Neuron (in vitro differentiated cells): ENCODE measurements at regions not wholly inside any gene's neighbourhood (a gene's known extent, or its start where the extent isn't known, plus 50 kb on each side); places are given as distances from the start of the nearest gene placed in this dataset.
"Not testable (repeated sequence)": the region's sequence is repeated elsewhere in the genome, so short reads cannot be mapped to it uniquely, and the experiment has no call there.

Experiments used
- H2AFZ ChIP-seq: one replicate; pipeline ENCODE4 v1.6.1; 2013; ENCODE audit warnings: low read depth, mild to moderate bottlenecking, inconsistent platforms, low read length, moderate library complexity
- H3K27me3 ChIP-seq: one replicate; pipeline ENCODE4 v1.6.1; 2013; ENCODE audit warnings: low read length; ENCODE audit not compliant: insufficient read depth
- H3K36me3 ChIP-seq: one replicate; pipeline ENCODE4 v1.6.1; 2013; ENCODE audit warnings: low read length; ENCODE audit not compliant: insufficient read depth
- H3K4me1 ChIP-seq: one replicate; pipeline ENCODE4 v1.6.1; 2013; ENCODE audit warnings: low read length; ENCODE audit not compliant: insufficient read depth
- H3K4me3 ChIP-seq: 2 replicates; pipeline ENCODE4 v1.5.1; 2013; ENCODE audit warnings: mild to moderate bottlenecking, low read length, moderate library complexity
- H3K9me3 ChIP-seq: one replicate; pipeline ENCODE4 v1.6.1; 2013; ENCODE audit warnings: low read length

GRCh38 chr7:138196971-138197896 lies 121.0 kb downstream of the AKR1D1 start:
- H3K27me3 ChIP-seq = no peaks in the 10 kb centered on the region
- H3K36me3 ChIP-seq = no peaks in the 10 kb centered on the region
- no peaks in the 10 kb centered on the region for H3K4me1 ChIP-seq
- no peak overlapping the region for H2AFZ ChIP-seq
- no peak overlapping the region for H3K4me3 ChIP-seq
- no peaks in the 10 kb centered on the region for H3K9me3 ChIP-seq

GRCh38 chr7:138204285-138204981 lies 128.2 kb downstream of the AKR1D1 start:
- Histone ChIP-seq H3K36me3 (no peaks in the 10 kb centered on the region), H2AFZ (no peak overlapping the region), H3K4me1 (peaks cover 13% of the 10 kb centered on the region), H3K9me3 (no peaks in the 10 kb centered on the region), H3K27me3 (no peaks in the 10 kb centered on the region), H3K4me3 (no peak overlapping the region)

- Histone ChIP-seq H3K9me3 (peaks cover 2% of the 10 kb centered on the region), H3K4me1 (peaks cover 13% of the 10 kb centered on the region), H3K27me3 (no peaks in the 10 kb centered on the region), H2AFZ (no peak overlapping the region), H3K36me3 (no peaks in the 10 kb centered on the region), H3K4me3 (no peak overlapping the region)
These were observed 128.7 kb downstream of the AKR1D1 start for GRCh38 chr7:138204982-138205298.

GRCh38 chr7:138205614-138206150 lies 129.4 kb downstream of the AKR1D1 start:
- Histone ChIP-seq H3K27me3 (no peaks in the 10 kb centered on the region), H3K4me1 (peaks cover 13% of the 10 kb centered on the region), H3K4me3 (no peak overlapping the region), H3K9me3 (peaks cover 3% of the 10 kb centered on the region), H2AFZ (no peak overlapping the region), H3K36me3 (no peaks in the 10 kb centered on the region)

- Histone ChIP-seq H2AFZ (no peak overlapping the region), H3K4me1 (peaks cover 13% of the 10 kb centered on the region), H3K27me3 (no peaks in the 10 kb centered on the region)
These were observed 131.3 kb downstream of the AKR1D1 start for GRCh38 chr7:138207555-138207971.

GRCh38 chr7:138208142-138208570 lies 131.9 kb downstream of the AKR1D1 start:
- Histone ChIP-seq H3K4me1 (peaks cover 13% of the 10 kb centered on the region), H3K27me3 (no peaks in the 10 kb centered on the region), H3K36me3 (no peaks in the 10 kb centered on the region), H3K4me3 (no peak overlapping the region), H3K9me3 (peaks cover 3% of the 10 kb centered on the region), H2AFZ (no peak overlapping the region)

More at GRCh38 chr7:138207555-138207971, 131.3 kb downstream of the AKR1D1 start:
- Histone ChIP-seq H3K4me3 (no peak overlapping the region), H3K36me3 (no peaks in the 10 kb centered on the region), H3K9me3 (peaks cover 3% of the 10 kb centered on the region)

GRCh38 chr7:138208864-138209263 lies 132.6 kb downstream of the AKR1D1 start:
- Histone ChIP-seq H3K36me3 (no peaks in the 10 kb centered on the region), H3K9me3 (peaks cover 3% of the 10 kb centered on the region), H3K4me1 (peaks cover 13% of the 10 kb centered on the region), H3K27me3 (no peaks in the 10 kb centered on the region), H3K4me3 (no peak overlapping the region), H2AFZ (no peak overlapping the region)

- Histone ChIP-seq H3K36me3 (no peaks in the 10 kb centered on the region), H3K27me3 (no peaks in the 10 kb centered on the region), H3K4me3 (no peak overlapping the region), H2AFZ (no peak overlapping the region), H3K4me1 (peaks cover 4% of the 10 kb centered on the region), H3K9me3 (peaks cover 5% of the 10 kb centered on the region)
These were observed 136.1 kb downstream of the AKR1D1 start for GRCh38 chr7:138212314-138212713.

GRCh38 chr7:138214926-138215325 lies 138.7 kb downstream of the AKR1D1 start:
- H3K4me1 ChIP-seq = no peaks in the 10 kb centered on the region
- H3K4me3 ChIP-seq = no peak overlapping the region
- no peaks in the 10 kb centered on the region for H3K36me3 ChIP-seq
- H2AFZ ChIP-seq = no peak overlapping the region
- no peaks in the 10 kb centered on the region for H3K27me3 ChIP-seq
- peaks cover 9% of the 10 kb centered on the region for H3K9me3 ChIP-seq

GRCh38 chr7:138220321-138220720 lies 144.1 kb downstream of the AKR1D1 start:
- H3K4me1 ChIP-seq, H3K27me3 ChIP-seq, H2AFZ ChIP-seq, H3K36me3 ChIP-seq, H3K4me3 ChIP-seq: not testable (repeated sequence)
- peaks cover 17% of the 10 kb centered on the region for H3K9me3 ChIP-seq

- H3K36me3 ChIP-seq, H3K27me3 ChIP-seq, H2AFZ ChIP-seq, H3K4me3 ChIP-seq, H3K4me1 ChIP-seq: not testable (repeated sequence)
- H3K9me3 ChIP-seq = peaks cover 17% of the 10 kb centered on the region
These were observed 145.1 kb downstream of the AKR1D1 start for GRCh38 chr7:138221388-138221787.

- peaks cover 14% of the 10 kb centered on the region for H3K9me3 ChIP-seq
- no peaks in the 10 kb centered on the region for H3K36me3 ChIP-seq
- H3K4me3 ChIP-seq = no peak overlapping the region
- H2AFZ ChIP-seq = no peak overlapping the region
- no peaks in the 10 kb centered on the region for H3K27me3 ChIP-seq
- H3K4me1 ChIP-seq = peaks cover 14% of the 10 kb centered on the region
These were observed 147.2 kb downstream of the AKR1D1 start for GRCh38 chr7:138223402-138223879.

- no peak overlapping the region for H2AFZ ChIP-seq
- H3K9me3 ChIP-seq = peaks cover 7% of the 10 kb centered on the region
- no peaks in the 10 kb centered on the region for H3K36me3 ChIP-seq
- H3K4me3 ChIP-seq = no peak overlapping the region
- H3K27me3 ChIP-seq = no peaks in the 10 kb centered on the region
- H3K4me1 ChIP-seq = peaks cover 14% of the 10 kb centered on the region
These were observed 149.8 kb downstream of the AKR1D1 start for GRCh38 chr7:138226001-138226476.
